VCaP (cell line): ENCODE measurements at regions not wholly inside any gene's neighbourhood (a gene's known extent, or its start where the extent isn't known, plus 50 kb on each side); places are given as distances from the start of the nearest gene placed in this dataset.
"Not testable (repeated sequence)": the region's sequence is repeated elsewhere in the genome, so short reads cannot be mapped to it uniquely, and the experiment has no call there.

Experiments
- H3K27ac ChIP-seq: fragments of 450-650 bp; 2 replicates; pipeline ENCODE4 v1.5.1; 2017
- TF ChIP-seq, protein P1 (sequence below): fragments of 450-650 bp; conservative IDR thresholded peaks from 2 replicates; pipeline ENCODE4 v1.5.1; 2017; ENCODE audit warnings: mild to moderate bottlenecking, moderate library complexity

- H3K27ac ChIP-seq, result no peak overlapping the region
- TF ChIP-seq, protein P1, sequence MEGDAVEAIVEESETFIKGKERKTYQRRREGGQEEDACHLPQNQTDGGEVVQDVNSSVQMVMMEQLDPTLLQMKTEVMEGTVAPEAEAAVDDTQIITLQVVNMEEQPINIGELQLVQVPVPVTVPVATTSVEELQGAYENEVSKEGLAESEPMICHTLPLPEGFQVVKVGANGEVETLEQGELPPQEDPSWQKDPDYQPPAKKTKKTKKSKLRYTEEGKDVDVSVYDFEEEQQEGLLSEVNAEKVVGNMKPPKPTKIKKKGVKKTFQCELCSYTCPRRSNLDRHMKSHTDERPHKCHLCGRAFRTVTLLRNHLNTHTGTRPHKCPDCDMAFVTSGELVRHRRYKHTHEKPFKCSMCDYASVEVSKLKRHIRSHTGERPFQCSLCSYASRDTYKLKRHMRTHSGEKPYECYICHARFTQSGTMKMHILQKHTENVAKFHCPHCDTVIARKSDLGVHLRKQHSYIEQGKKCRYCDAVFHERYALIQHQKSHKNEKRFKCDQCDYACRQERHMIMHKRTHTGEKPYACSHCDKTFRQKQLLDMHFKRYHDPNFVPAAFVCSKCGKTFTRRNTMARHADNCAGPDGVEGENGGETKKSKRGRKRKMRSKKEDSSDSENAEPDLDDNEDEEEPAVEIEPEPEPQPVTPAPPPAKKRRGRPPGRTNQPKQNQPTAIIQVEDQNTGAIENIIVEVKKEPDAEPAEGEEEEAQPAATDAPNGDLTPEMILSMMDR, result no peak
Observed at GRCh38 chr4:154029171-154029570, 240.3 kb upstream of the SFRP2 start.

GRCh38 chr4:154025110-154025509 is 236.2 kb upstream of the SFRP2 start:
- TF ChIP-seq, protein P1, result no peak
- no peak overlapping the region for H3K27ac ChIP-seq

DNA sequence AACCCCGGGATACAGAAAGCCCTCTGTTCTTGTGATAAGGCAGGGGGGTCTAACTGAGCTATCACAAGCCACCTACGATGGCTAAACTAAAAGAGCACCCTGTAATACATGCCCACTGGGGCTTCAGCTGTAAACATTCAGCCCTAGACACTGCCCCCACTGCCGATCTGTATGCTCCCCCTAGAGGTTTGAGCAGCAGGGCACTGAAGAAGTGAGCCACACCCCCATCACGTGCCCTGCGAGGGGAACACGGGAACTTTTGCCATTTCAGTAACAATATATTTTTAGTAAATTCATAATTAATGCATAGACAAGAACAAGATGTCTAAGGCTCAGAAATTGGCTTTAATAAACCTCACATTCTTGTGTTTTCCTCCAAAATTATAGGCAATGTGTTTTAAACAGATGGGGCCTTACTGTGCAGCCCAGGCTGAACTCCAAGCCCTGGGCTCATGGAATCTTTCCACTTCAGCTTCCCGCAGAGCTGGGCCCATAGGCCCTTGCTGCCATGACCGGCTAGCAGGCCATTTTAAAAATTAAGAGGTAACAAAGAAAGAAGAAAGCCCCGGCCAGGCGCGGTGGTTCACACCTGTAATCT is 235.3 kb upstream of the SFRP2 start:
- TF ChIP-seq, protein P1, result peak; percentile 53

GRCh38 chr4:154023671-154024070 is 234.8 kb upstream of the SFRP2 start:
- H3K27ac ChIP-seq, result not testable (repeated sequence)

More for the DNA sequence above, 235.3 kb upstream of the SFRP2 start:
- H3K27ac ChIP-seq, result no peak overlapping the region

DNA sequence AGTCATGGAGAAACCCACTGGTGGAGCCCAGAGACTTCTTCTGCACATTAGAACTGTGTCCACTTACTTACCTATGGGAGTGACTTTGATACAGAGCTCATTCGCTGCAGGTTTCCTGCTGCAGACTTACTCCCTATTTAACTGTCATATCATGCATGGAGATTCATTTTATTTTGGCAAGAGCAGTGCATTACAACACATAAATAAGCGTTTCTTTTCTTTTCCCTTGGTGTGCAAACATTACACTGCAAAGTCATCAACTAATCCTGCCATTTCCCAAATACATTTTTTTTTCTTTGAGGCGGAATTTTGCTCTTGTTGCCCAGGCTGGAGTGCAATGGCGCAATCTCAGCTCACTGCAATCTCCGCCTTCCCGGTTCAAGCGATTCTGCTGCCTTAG is 230.9 kb upstream of the SFRP2 start:
- TF ChIP-seq, protein P1, result no peak

DNA sequence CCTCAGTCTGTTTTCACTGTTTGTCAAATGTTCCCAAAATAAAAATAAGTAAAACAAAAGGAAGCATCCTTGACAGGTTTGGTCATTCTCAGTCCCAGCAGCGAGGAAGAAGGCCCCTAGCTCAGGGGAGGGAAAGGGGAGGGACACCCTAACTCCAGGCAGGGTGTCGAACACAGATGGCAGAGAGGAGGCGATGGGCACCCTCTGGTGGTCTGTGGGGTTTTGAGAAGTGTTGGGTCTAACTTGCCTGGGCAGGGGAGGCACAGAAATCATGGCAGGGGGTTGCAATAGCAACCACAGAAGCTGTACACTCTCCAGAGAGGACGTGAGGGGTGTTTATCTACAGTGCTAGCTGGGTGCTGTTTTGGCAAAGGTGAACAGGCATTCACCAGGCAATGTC is 229.8 kb upstream of the SFRP2 start:
- no peak overlapping the region for H3K27ac ChIP-seq
- TF ChIP-seq, protein P1, result peak; percentile 15; the same call in 1 of the 2 replicates

More for the DNA sequence above, 230.9 kb upstream of the SFRP2 start:
- H3K27ac ChIP-seq, result no peak overlapping the region

DNA sequence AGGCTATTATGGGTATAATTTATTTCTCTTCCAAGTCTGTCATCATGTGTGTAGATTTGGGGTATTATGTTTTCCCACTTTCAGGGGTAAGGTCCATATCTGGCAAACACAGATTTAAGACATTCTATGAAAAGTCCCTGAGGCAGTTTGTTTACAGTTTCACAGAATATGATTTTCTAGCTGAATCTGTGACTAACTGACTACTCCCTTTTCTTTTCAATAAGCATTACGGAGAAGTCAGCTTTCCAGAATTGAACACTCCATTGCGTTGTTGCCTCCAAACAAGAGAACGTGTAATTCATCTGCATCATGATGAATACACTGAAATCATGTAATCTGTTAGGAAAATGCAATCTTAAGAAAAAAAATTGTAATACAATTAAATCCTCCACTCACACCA is 226.7 kb upstream of the SFRP2 start:
- H3K27ac ChIP-seq, result no peak overlapping the region
- TF ChIP-seq, protein P1, result no peak

GRCh38 chr4:154014407-154015321 is 225.8 kb upstream of the SFRP2 start:
- H3K27ac ChIP-seq, result no peak overlapping the region
- TF ChIP-seq, protein P1, result no peak
